Fibroblast of lung (primary cell): ENCODE measurements at regions not wholly inside any gene's neighbourhood (a gene's known extent, or its start where the extent isn't known, plus 50 kb on each side); places are given as distances from the start of the nearest gene placed in this dataset.

Source experiments
- DNase-seq, 2 donors: peaks; one replicate each; pipeline versions ENCODE4 v3.0.0 to v3.0.0-alpha.2; 2010; ENCODE audit warnings: low read depth in 2 of 2
- H2AFZ ChIP-seq: 2 replicates; pipeline ENCODE4 v1.5.1; 2012; ENCODE audit warnings: low read length, control low read depth, inconsistent platforms
- H3K27ac ChIP-seq: 2 replicates; pipeline ENCODE4 v1.5.1; 2011; ENCODE audit warnings: low read length, control low read depth; ENCODE audit not compliant: insufficient read depth
- H3K27me3 ChIP-seq: 2 replicates; pipeline ENCODE4 v1.5.1; 2011; ENCODE audit warnings: mild to moderate bottlenecking, low read length; ENCODE audit not compliant: control insufficient read depth, insufficient read depth
- H3K36me3 ChIP-seq: 2 replicates; pipeline ENCODE4 v1.5.1; 2011; ENCODE audit warnings: low read length; ENCODE audit not compliant: control insufficient read depth, insufficient read depth
- H3K4me1 ChIP-seq: 2 replicates; pipeline ENCODE4 v1.5.1; 2011; ENCODE audit warnings: low read length; ENCODE audit not compliant: control insufficient read depth, insufficient read depth; ENCODE audit errors: extremely low read depth
- H3K4me2 ChIP-seq: 2 replicates; pipeline ENCODE4 v1.5.1; 2011; ENCODE audit warnings: low read length, control low read depth; ENCODE audit not compliant: insufficient read depth; ENCODE audit errors: extremely low read depth
- H3K4me3 ChIP-seq, 4 experiments: fragments of 200-600 bp in 1 of 4; sonication (generic) in 1 of 4; replicated peaks in 1 of 4; 2 replicates each; pipeline ENCODE4 v1.5.1; 2011 to 2016; ENCODE audit warnings: low read length in 4 of 4, low read depth in 3 of 4, mild to moderate bottlenecking in 3 of 4, control low read depth in 2 of 4, inconsistent platforms in 1 of 4, mixed read lengths in 1 of 4; ENCODE audit not compliant: insufficient read depth in 1 of 4; ENCODE audit errors: control extremely low read depth in 1 of 4
- H3K79me2 ChIP-seq: 2 replicates; pipeline ENCODE4 v1.5.1; 2012; ENCODE audit warnings: mild to moderate bottlenecking, low read length, inconsistent platforms; ENCODE audit not compliant: control insufficient read depth, insufficient read depth
- H3K9ac ChIP-seq: 2 replicates; pipeline ENCODE4 v1.5.1; 2011; ENCODE audit warnings: mild to moderate bottlenecking, low read length, control low read depth; ENCODE audit not compliant: insufficient read depth
- H3K9me3 ChIP-seq: 2 replicates; pipeline ENCODE4 v1.5.1; 2012; ENCODE audit warnings: low read depth, low read length; ENCODE audit not compliant: control insufficient read depth, insufficient read depth
- H4K20me1 ChIP-seq: 2 replicates; pipeline ENCODE4 v1.5.1; 2011; ENCODE audit warnings: low read length; ENCODE audit not compliant: control insufficient read depth, insufficient read depth; ENCODE audit errors: extremely low read depth
- CTCF ChIP-seq, 2 donors: IDR thresholded peaks in 1 of 2; conservative IDR thresholded peaks in 1 of 2; 1 replicate in 1 of 2; 2 replicates in 1 of 2; pipeline ENCODE4 v1.5.1; 2011 to 2012; ENCODE audit warnings: low read length in 2 of 2, control low read depth in 1 of 2, inconsistent platforms in 1 of 2, low read depth in 1 of 2, mild to moderate bottlenecking in 1 of 2
- EZH2 ChIP-seq: IDR thresholded peaks from 2 replicates; pipeline ENCODE4 v1.5.1; 2012; ENCODE audit warnings: low read length, control low read depth, mild to moderate bottlenecking; ENCODE audit errors: missing control alignments

DNA sequence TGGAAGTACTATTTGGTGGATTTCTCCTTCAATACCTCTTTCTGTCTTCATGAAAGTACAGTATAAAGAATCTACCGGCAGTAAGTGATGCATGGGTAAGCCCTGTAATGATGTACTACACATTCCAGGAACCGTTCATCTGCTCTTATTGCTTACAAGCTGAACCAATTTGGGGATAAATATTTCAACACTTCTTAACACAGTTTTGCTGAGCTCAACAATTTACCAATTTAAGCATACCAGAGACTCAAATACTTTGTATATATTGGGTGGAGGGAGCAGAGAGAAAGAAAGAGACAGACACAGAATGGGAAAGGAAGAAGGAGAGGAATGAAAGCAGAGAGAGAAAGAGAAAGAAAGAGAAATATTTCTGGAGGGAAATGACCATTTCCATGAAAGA, 821.1 kb upstream of the FLRT2 start:
- H3K27ac ChIP-seq: no peak overlapping the region
- no peak overlapping the region for H3K4me2 ChIP-seq
- no peaks in the 10 kb centered on the region for H3K4me1 ChIP-seq
- no peaks in the 10 kb centered on the region for H4K20me1 ChIP-seq
- H3K79me2 ChIP-seq: no peaks in the 10 kb centered on the region
- no peaks in the 10 kb centered on the region for H3K27me3 ChIP-seq
- H3K9me3 ChIP-seq: no peaks in the 10 kb centered on the region
- no peak overlapping the region for H3K9ac ChIP-seq
- H3K36me3 ChIP-seq: no peaks in the 10 kb centered on the region
- TF ChIP-seq CTCF (conservative IDR thresholded peaks at IDR 0.05 in 1 of 2, IDR thresholded peaks at IDR 0.05 in 1 of 2; ENCODE audit: low read depth in 1 of 2, low read length in 2 of 2): no peak
- no peak for TF ChIP-seq EZH2
- H3K4me3 ChIP-seq: no peak overlapping the region
- no peak overlapping the region for H2AFZ ChIP-seq
- DNase-seq: no peak

DNA sequence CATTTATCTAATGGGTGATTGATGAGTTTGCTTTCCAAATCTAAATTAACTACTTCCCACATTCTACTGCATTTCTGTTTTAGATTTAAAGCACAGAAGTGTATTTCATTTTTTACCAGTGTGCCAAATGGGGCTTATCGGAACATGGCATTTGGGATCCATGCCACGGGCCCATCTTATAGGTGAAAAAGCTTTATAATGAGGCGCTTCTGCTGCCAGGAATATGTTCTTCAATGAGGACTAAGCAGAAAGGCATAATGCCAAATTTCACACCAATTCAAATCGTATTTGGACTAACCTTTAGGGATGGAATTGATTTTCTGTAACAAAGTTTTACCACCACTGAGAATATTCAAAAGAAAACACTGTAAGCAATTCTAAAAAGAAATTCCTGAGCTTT, 803.5 kb upstream of the FLRT2 start:
- H3K27ac ChIP-seq: no peak overlapping the region
- no peak for DNase-seq
- no peaks in the 10 kb centered on the region for H3K9me3 ChIP-seq
- no peaks in the 10 kb centered on the region for H3K79me2 ChIP-seq
- H3K4me3 ChIP-seq: no peak overlapping the region
- H2AFZ ChIP-seq: no peak overlapping the region
- no peaks in the 10 kb centered on the region for H3K4me1 ChIP-seq
- H3K9ac ChIP-seq: no peak overlapping the region
- no peaks in the 10 kb centered on the region for H3K27me3 ChIP-seq
- no peak overlapping the region for H3K4me2 ChIP-seq
- TF ChIP-seq CTCF (conservative IDR thresholded peaks at IDR 0.05 in 1 of 2, IDR thresholded peaks at IDR 0.05 in 1 of 2; ENCODE audit: low read depth in 1 of 2, low read length in 2 of 2) (no peak), EZH2 (no peak)
- H3K36me3 ChIP-seq: no peaks in the 10 kb centered on the region
- no peaks in the 10 kb centered on the region for H4K20me1 ChIP-seq

GRCh38 chr14:84749191-84749955, 780.6 kb upstream of the FLRT2 start:
- no peaks in the 10 kb centered on the region for H3K79me2 ChIP-seq
- H4K20me1 ChIP-seq: no peaks in the 10 kb centered on the region
- H3K27me3 ChIP-seq: no peaks in the 10 kb centered on the region
- no peak overlapping the region for H3K9ac ChIP-seq
- no peaks in the 10 kb centered on the region for H3K36me3 ChIP-seq
- DNase-seq: no peak
- no peaks in the 10 kb centered on the region for H3K4me1 ChIP-seq
- no peak overlapping the region for H3K4me2 ChIP-seq
- no peak overlapping the region for H3K4me3 ChIP-seq
- H3K9me3 ChIP-seq: no peaks in the 10 kb centered on the region
- TF ChIP-seq CTCF (conservative IDR thresholded peaks at IDR 0.05 in 1 of 2, IDR thresholded peaks at IDR 0.05 in 1 of 2; ENCODE audit: low read depth in 1 of 2, low read length in 2 of 2): no peak
- no peak overlapping the region for H3K27ac ChIP-seq
- H2AFZ ChIP-seq: no peak overlapping the region
